Endothelial cell (in vitro differentiated cells): ENCODE measurements at regions not wholly inside any gene's neighbourhood (a gene's known extent, or its start where the extent isn't known, plus 50 kb on each side); places are given as distances from the start of the nearest gene placed in this dataset.

Source experiments
- DNase-seq: peaks from one replicate; pipeline ENCODE4 v3.0.0; 2021; ENCODE audit warnings: low spot score
- H3K27ac Mint-ChIP-seq: one replicate; pipeline ENCODE4 v1.8.0; 2021; ENCODE audit warnings: mixed read lengths, inconsistent platforms; ENCODE audit not compliant: unreplicated experiment
- H3K27me3 Mint-ChIP-seq: one replicate; pipeline ENCODE4 v1.8.0; 2021; ENCODE audit warnings: mild to moderate bottlenecking, moderate library complexity, mixed read lengths, inconsistent platforms; ENCODE audit not compliant: unreplicated experiment
- H3K36me3 Mint-ChIP-seq: one replicate; pipeline ENCODE4 v1.8.0; 2021; ENCODE audit warnings: mild to moderate bottlenecking, low read depth, mixed read lengths, inconsistent platforms; ENCODE audit not compliant: unreplicated experiment
- H3K4me1 Mint-ChIP-seq: one replicate; pipeline ENCODE4 v1.8.0; 2021; ENCODE audit warnings: mild to moderate bottlenecking, mixed read lengths, inconsistent platforms; ENCODE audit not compliant: unreplicated experiment
- H3K4me3 Mint-ChIP-seq: one replicate; pipeline ENCODE4 v1.8.0; 2021; ENCODE audit warnings: mild to moderate bottlenecking, mixed read lengths, inconsistent platforms; ENCODE audit not compliant: unreplicated experiment
- H3K9me3 Mint-ChIP-seq: one replicate; pipeline ENCODE4 v1.8.0; 2021; ENCODE audit warnings: mixed read lengths, inconsistent platforms; ENCODE audit not compliant: unreplicated experiment
- CTCF ChIP-seq: fragments of 200-600 bp; sonication (generic); IDR thresholded peaks from one replicate; pipeline ENCODE4 v1.5.0; 2021; ENCODE audit warnings: antibody characterized with exemption; ENCODE audit not compliant: unreplicated experiment

GRCh38 chr17:36827081-36827480 lies 110.2 kb upstream of the LHX1 start:
- H3K4me1 Mint-ChIP-seq = peaks cover 2% of the 10 kb centered on the region
- no peak for TF ChIP-seq CTCF
- no peaks in the 10 kb centered on the region for H3K9me3 Mint-ChIP-seq
- H3K27ac Mint-ChIP-seq = no peak overlapping the region
- H3K36me3 Mint-ChIP-seq = no peaks in the 10 kb centered on the region
- no peak for DNase-seq
- no peak overlapping the region for H3K4me3 Mint-ChIP-seq
- H3K27me3 Mint-ChIP-seq = peaks cover 1% of the 10 kb centered on the region

GRCh38 chr17:36829676-36830075 lies 107.6 kb upstream of the LHX1 start:
- TF ChIP-seq CTCF = no peak
- Mint-ChIP-seq H3K36me3 (no peaks in the 10 kb centered on the region), H3K27ac (no peak overlapping the region), H3K27me3 (no peaks in the 10 kb centered on the region), H3K9me3 (no peaks in the 10 kb centered on the region), H3K4me3 (no peak overlapping the region), H3K4me1 (peaks cover 2% of the 10 kb centered on the region)
- no peak for DNase-seq

GRCh38 chr17:36833279-36833678 lies 104.0 kb upstream of the LHX1 start:
- no peak for TF ChIP-seq CTCF

GRCh38 chr17:36835036-36835435 lies 102.2 kb upstream of the LHX1 start:
- Mint-ChIP-seq H3K4me3 (no peak overlapping the region), H3K27ac (no peak overlapping the region)

More at GRCh38 chr17:36833279-36833678, 104.0 kb upstream of the LHX1 start:
- no peak for DNase-seq
- Mint-ChIP-seq H3K4me1 (peaks cover 2% of the 10 kb centered on the region), H3K4me3 (no peak overlapping the region), H3K27me3 (no peaks in the 10 kb centered on the region), H3K9me3 (no peaks in the 10 kb centered on the region), H3K36me3 (no peaks in the 10 kb centered on the region), H3K27ac (no peak overlapping the region)

More at GRCh38 chr17:36835036-36835435, 102.2 kb upstream of the LHX1 start:
- Mint-ChIP-seq H3K9me3 (no peaks in the 10 kb centered on the region), H3K36me3 (no peaks in the 10 kb centered on the region), H3K27me3 (no peaks in the 10 kb centered on the region), H3K4me1 (peaks cover 2% of the 10 kb centered on the region)
- TF ChIP-seq CTCF = no peak
- DNase-seq = no peak
